Stimulated activated CD4-positive, alpha-beta T cell treated with anti-CD3 and anti-CD28 coated beads, Interleukin-15, amount 100 ng/mL, for 24 hours (primary cell): ENCODE measurements at regions not wholly inside any gene's neighbourhood (a gene's known extent, or its start where the extent isn't known, plus 50 kb on each side); places are given as distances from the start of the nearest gene placed in this dataset.
A peak's percentile ranks its signal among the peaks of the same experiment; 100 is the strongest.
"Not testable (repeated sequence)": the region's sequence is repeated elsewhere in the genome, so short reads cannot be mapped to it uniquely, and the experiment has no call there.

ENCODE experiments used
- DNase-seq: peaks from one replicate; pipeline ENCODE4 v3.0.0-alpha.2; 2020

GRCh38 chr12:9334041-9334692 is 126.0 kb upstream of the PZP start:
- DNase-seq, result no peak

GRCh38 chr12:9333161-9333560 is 125.0 kb upstream of the PZP start:
- no peak for DNase-seq

GRCh38 chr12:9332564-9332963 is 124.4 kb upstream of the PZP start:
- DNase-seq, result no peak

- DNase-seq, result peak; percentile 83
Measured at GRCh38 chr12:9331218-9331626, 123.0 kb upstream of the PZP start.

GRCh38 chr12:9329019-9329418 is 120.8 kb upstream of the PZP start:
- no peak for DNase-seq

GRCh38 chr12:9328065-9328464 is 119.9 kb upstream of the PZP start:
- no peak for DNase-seq

- no peak for DNase-seq
Measured at GRCh38 chr12:9327320-9327719, 119.1 kb upstream of the PZP start.

GRCh38 chr12:9326849-9327248 is 118.7 kb upstream of the PZP start:
- not testable (repeated sequence) for DNase-seq

- no peak for DNase-seq
Measured at GRCh38 chr12:9326085-9326484, 117.9 kb upstream of the PZP start.

- no peak for DNase-seq
Measured at GRCh38 chr12:9325471-9325870, 117.3 kb upstream of the PZP start.

GRCh38 chr12:9324782-9325181 is 116.6 kb upstream of the PZP start:
- DNase-seq, result no peak

GRCh38 chr12:9323144-9323681 is 115.0 kb upstream of the PZP start:
- DNase-seq, result no peak

- no peak for DNase-seq
Measured at GRCh38 chr12:9319842-9320173, 111.6 kb upstream of the PZP start.

- DNase-seq, result no peak
Measured at GRCh38 chr12:9319044-9319841, 111.0 kb upstream of the PZP start.

GRCh38 chr12:9313479-9313878 is 105.3 kb upstream of the PZP start:
- not testable (repeated sequence) for DNase-seq

- not testable (repeated sequence) for DNase-seq
Measured at GRCh38 chr12:9312406-9313392, 104.5 kb upstream of the PZP start.

GRCh38 chr12:9311454-9311853 is 103.3 kb upstream of the PZP start:
- not testable (repeated sequence) for DNase-seq

GRCh38 chr12:9310645-9311044 is 102.5 kb upstream of the PZP start:
- not testable (repeated sequence) for DNase-seq

- not testable (repeated sequence) for DNase-seq
Measured at GRCh38 chr12:9309749-9310148, 101.6 kb upstream of the PZP start.

GRCh38 chr12:9308745-9309144 is 100.5 kb upstream of the PZP start:
- not testable (repeated sequence) for DNase-seq

- not testable (repeated sequence) for DNase-seq
Measured at GRCh38 chr12:9308163-9308562, 100.0 kb upstream of the PZP start.

- not testable (repeated sequence) for DNase-seq
Measured at GRCh38 chr12:9307255-9307654, 99.1 kb upstream of the PZP start.

GRCh38 chr12:9306004-9306403 is 97.8 kb upstream of the PZP start:
- not testable (repeated sequence) for DNase-seq
